Activated CD8-positive, alpha-beta T cell treated with anti-CD3 and anti-CD28 coated beads for 36 hours (primary cell): ENCODE measurements at regions not wholly inside any gene's neighbourhood (a gene's known extent, or its start where the extent isn't known, plus 50 kb on each side); places are given as distances from the start of the nearest gene placed in this dataset.

ENCODE experiments used
- ATAC-seq: fragments of 200-7000 bp; cut with Tn5 transposase; one replicate; pipeline ENCODE4 v1.10.0; 2021; ENCODE audit warnings: mild to moderate bottlenecking, moderate library complexity
- CTCF ChIA-PET: fragments of 350-600 bp; sonication (Branson Sonifier 250); formaldehyde crosslinking; loops from one replicate; lab custom pipeline; 2021; ENCODE audit warnings: antibody characterized with exemption; lab: Charles Lee
- POLR2A ChIA-PET: fragments of 350-600 bp; sonication (Branson Sonifier 250); formaldehyde crosslinking; loops from one replicate; lab custom pipeline; 2021; ENCODE audit warnings: antibody characterized with exemption; lab: Charles Lee
- DNase-seq: peaks from one replicate; pipeline ENCODE4 v3.0.0-alpha.2; 2020
- H3K27ac Mint-ChIP-seq: one replicate; pipeline ENCODE4 v1.8.0; 2021; ENCODE audit warnings: mild to moderate bottlenecking, mixed read lengths
- H3K27me3 Mint-ChIP-seq: one replicate; pipeline ENCODE4 v1.8.0; 2021; ENCODE audit warnings: mixed read lengths
- H3K36me3 Mint-ChIP-seq: one replicate; pipeline ENCODE4 v1.8.0; 2021; ENCODE audit warnings: low read depth, mixed read lengths
- H3K4me1 Mint-ChIP-seq: one replicate; pipeline ENCODE4 v1.8.0; 2021; ENCODE audit warnings: low read depth, mixed read lengths
- H3K4me3 Mint-ChIP-seq: one replicate; pipeline ENCODE4 v1.8.0; 2021; ENCODE audit warnings: mild to moderate bottlenecking, moderate library complexity, mixed read lengths
- H3K9me3 Mint-ChIP-seq: one replicate; pipeline ENCODE4 v1.8.0; 2021; ENCODE audit warnings: mixed read lengths
- intact Hi-C: fragments of 100-400 bp; cut with micrococcal nuclease; formaldehyde crosslinking; loops from one replicate; pipeline ENCODE4 v1.10.0; 2022
- TF ChIP-seq, protein P1 (sequence below): fragments of 200-600 bp; IDR thresholded peaks from one replicate; pipeline ENCODE4 v1.8.0; 2022; ENCODE audit warnings: antibody characterized with exemption, mild to moderate bottlenecking

DNA sequence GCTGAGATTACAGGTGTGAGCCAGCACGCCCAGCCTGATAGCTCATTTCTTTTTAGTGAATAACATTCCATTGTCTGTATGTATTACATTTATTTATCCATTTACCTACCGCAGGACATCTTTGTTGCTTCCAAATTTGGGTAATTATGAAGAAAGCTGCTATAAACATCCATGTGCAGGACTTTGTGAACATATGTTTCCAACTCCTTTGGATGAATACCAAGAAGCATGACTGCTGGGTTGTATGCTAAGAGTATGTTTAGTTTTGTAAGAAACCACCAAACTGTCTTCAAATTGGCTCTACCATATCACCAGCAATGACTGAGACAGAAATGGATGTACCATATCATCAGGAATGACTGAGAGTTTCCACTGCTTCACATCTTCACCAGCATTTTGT, 200.2 kb upstream of the TMEM196 start:
- DNase-seq: no peak
- intact Hi-C loops: no loop called here
- no peaks in the 10 kb centered on the region for H3K4me1 Mint-ChIP-seq
- no peak for ATAC-seq
- H3K4me3 Mint-ChIP-seq: no peak overlapping the region
- peaks cover 2% of the 10 kb centered on the region for H3K9me3 Mint-ChIP-seq
- H3K27me3 Mint-ChIP-seq: no peaks in the 10 kb centered on the region
- CTCF ChIA-PET: no interaction called here
- TF ChIP-seq, protein P1, sequence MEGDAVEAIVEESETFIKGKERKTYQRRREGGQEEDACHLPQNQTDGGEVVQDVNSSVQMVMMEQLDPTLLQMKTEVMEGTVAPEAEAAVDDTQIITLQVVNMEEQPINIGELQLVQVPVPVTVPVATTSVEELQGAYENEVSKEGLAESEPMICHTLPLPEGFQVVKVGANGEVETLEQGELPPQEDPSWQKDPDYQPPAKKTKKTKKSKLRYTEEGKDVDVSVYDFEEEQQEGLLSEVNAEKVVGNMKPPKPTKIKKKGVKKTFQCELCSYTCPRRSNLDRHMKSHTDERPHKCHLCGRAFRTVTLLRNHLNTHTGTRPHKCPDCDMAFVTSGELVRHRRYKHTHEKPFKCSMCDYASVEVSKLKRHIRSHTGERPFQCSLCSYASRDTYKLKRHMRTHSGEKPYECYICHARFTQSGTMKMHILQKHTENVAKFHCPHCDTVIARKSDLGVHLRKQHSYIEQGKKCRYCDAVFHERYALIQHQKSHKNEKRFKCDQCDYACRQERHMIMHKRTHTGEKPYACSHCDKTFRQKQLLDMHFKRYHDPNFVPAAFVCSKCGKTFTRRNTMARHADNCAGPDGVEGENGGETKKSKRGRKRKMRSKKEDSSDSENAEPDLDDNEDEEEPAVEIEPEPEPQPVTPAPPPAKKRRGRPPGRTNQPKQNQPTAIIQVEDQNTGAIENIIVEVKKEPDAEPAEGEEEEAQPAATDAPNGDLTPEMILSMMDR: no peak
- no peaks in the 10 kb centered on the region for H3K36me3 Mint-ChIP-seq
- POLR2A ChIA-PET: no interaction called here
- no peak overlapping the region for H3K27ac Mint-ChIP-seq

DNA sequence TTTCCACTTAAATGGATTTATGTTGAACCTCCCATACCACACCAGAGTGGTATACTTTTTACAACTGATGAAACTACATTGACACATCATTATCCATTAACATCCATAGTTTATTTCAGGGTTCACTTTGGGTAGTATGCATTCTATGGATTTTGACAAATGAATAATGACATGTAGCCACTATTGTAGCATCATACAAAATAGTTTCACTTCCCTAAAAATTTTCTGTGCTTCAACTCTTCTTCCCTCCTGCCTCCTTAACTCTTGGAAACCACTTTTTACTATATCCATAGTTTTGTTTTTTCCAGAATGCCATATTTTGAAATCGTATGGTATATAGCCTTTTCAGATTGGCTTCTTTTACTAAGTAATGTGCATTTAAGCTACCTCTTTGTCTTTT, 199.5 kb upstream of the TMEM196 start:
- CTCF ChIA-PET: interaction anchor here (1.2 kb wide), 1 partner anchor 11 kb away, joined by 3 read pairs; no protein-coding TSS in a partner anchor
- Mint-ChIP-seq H3K4me3 (no peak overlapping the region), H3K4me1 (no peaks in the 10 kb centered on the region), H3K27me3 (no peaks in the 10 kb centered on the region), H3K9me3 (no peaks in the 10 kb centered on the region), H3K27ac (no peak overlapping the region), H3K36me3 (no peaks in the 10 kb centered on the region)
- POLR2A ChIA-PET: no interaction called here
- ATAC-seq: no peak
- TF ChIP-seq, protein P1: no peak
- DNase-seq: no peak
- intact Hi-C loops: no loop called here

DNA sequence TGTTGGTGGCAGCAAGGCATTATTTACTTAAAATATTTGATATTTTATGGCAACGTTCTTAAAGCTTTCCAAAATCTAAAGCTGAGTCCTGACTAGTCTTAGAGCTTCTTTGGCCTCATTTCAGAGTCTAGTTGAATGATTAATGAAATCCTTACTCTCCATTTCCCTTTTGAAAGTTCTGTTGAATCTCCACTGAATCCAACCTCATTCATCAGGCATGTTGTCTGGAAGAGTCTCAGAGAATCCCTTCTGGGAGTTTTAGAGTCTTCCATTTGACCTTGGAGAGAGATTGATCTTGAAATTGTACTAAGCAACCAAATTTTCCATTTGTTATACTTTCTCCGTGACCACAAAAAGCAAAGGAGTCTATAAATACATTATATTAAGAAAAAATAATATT, 198.5 kb upstream of the TMEM196 start:
- POLR2A ChIA-PET: no interaction called here
- no peak overlapping the region for H3K4me3 Mint-ChIP-seq
- no peak for DNase-seq
- no peaks in the 10 kb centered on the region for H3K4me1 Mint-ChIP-seq
- H3K9me3 Mint-ChIP-seq: no peaks in the 10 kb centered on the region
- no peak overlapping the region for H3K27ac Mint-ChIP-seq
- intact Hi-C loops: no loop called here
- no peaks in the 10 kb centered on the region for H3K36me3 Mint-ChIP-seq
- ATAC-seq: no peak
- H3K27me3 Mint-ChIP-seq: no peaks in the 10 kb centered on the region
- CTCF ChIA-PET: interaction anchor here (1.2 kb wide), 1 partner anchor 12 kb away, joined by 3 read pairs; no protein-coding TSS in a partner anchor
- TF ChIP-seq, protein P1: no peak

DNA sequence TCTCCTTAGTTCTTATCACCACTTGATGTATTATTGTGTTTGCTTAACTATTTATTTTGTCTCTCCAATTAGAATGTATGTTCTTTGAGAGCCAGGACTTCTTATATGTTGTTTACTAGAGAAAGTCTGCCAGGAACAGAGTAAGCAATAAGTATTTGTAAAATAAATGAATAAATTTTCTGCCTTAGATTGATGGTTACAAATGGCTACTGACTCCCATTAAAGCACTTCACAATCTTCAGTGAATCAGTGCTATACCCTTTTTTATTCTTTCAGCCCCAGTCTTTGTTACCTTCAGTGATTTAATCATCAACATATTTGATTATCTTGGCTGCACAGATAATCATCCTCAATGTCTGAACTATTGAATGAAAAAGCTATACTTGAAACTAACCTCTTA, 197.1 kb upstream of the TMEM196 start:
- H3K27ac Mint-ChIP-seq: no peak overlapping the region
- no peak overlapping the region for H3K4me3 Mint-ChIP-seq
- ChIA-PET CTCF (no interaction called here), POLR2A (no interaction called here)
- DNase-seq (no peak), ATAC-seq (no peak)
- intact Hi-C loops: no loop called here
- no peaks in the 10 kb centered on the region for H3K36me3 Mint-ChIP-seq
- no peaks in the 10 kb centered on the region for H3K9me3 Mint-ChIP-seq
- no peaks in the 10 kb centered on the region for H3K4me1 Mint-ChIP-seq
- TF ChIP-seq, protein P1: no peak
- no peaks in the 10 kb centered on the region for H3K27me3 Mint-ChIP-seq

DNA sequence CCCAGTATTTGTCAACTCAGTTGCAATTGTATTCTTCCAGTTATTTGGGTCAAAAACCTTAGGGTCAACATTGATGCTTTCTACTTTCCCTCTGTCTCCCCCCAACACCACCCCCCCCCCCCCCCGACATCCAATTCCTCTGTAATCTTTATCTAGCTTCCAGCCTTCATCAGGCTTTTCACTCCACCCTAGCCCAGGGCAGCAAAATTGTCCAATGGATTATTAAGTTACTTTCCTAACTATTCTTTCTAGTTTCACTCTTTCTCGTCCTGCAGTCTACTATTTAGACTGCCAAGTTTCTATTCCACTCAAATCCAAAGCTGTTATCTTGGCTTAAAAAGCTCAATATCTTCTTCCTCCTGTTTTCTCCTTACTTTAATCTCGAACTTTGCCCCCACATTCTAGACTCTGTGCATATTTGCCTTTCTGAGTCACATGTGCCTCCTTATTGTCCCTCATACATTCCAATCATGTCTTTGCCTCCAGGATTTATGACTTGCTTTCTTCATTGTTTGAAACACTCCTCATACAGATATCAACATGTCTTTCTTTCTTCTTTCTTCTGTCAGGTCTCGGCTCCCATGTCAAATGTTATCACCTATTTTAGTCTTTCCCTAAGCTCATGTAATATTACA, 196.6 kb upstream of the TMEM196 start:
- POLR2A ChIA-PET: no interaction called here
- Mint-ChIP-seq H3K36me3 (no peaks in the 10 kb centered on the region), H3K9me3 (no peaks in the 10 kb centered on the region), H3K27me3 (no peaks in the 10 kb centered on the region), H3K4me1 (no peaks in the 10 kb centered on the region), H3K4me3 (no peak overlapping the region), H3K27ac (no peak overlapping the region)
- TF ChIP-seq, protein P1: no peak
- CTCF ChIA-PET: no interaction called here
- intact Hi-C loops: no loop called here
- ATAC-seq (no peak), DNase-seq (no peak)
